ENCODE measurements at regions not wholly inside any gene's neighbourhood (a gene's known extent, or its start where the extent isn't known, plus 50 kb on each side); places are given as distances from the start of the nearest gene placed in this dataset.
"Not testable (repeated sequence)": the region's sequence is repeated elsewhere in the genome, so short reads cannot be mapped to it uniquely, and the experiment has no call there.

GRCh38 chr5:164439799-164440198 lies 934.4 kb downstream of the MAT2B start:
- no peak for DNase-seq

GRCh38 chr5:164449460-164449859 lies 944.0 kb downstream of the MAT2B start:
- DNase-seq, result no peak

GRCh38 chr5:164466033-164466432 lies 960.6 kb downstream of the MAT2B start:
- DNase-seq, result no peak

DNA sequence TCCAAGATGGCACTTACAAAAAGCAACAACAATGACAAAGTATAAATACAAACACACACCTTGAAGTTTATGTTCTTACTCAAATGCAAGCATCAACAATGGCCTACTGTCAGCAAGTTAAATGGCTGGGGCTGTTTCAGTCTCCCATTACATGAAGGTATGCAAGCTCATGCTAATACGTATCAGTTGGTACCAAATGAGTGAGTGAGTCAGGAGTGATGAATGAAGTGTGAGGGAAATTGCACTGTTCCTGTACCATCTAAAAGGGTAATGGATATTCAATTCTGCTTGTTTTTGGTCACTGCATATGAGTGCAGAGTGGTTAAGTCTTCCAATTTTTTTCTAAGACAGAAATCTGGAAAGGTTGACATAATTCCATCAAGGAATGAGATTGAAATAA lies 964.9 kb downstream of the MAT2B start:
- DNase-seq, result no peak

- no peak for DNase-seq
Observed at GRCh38 chr5:164472165-164472564, 966.7 kb downstream of the MAT2B start.

DNA sequence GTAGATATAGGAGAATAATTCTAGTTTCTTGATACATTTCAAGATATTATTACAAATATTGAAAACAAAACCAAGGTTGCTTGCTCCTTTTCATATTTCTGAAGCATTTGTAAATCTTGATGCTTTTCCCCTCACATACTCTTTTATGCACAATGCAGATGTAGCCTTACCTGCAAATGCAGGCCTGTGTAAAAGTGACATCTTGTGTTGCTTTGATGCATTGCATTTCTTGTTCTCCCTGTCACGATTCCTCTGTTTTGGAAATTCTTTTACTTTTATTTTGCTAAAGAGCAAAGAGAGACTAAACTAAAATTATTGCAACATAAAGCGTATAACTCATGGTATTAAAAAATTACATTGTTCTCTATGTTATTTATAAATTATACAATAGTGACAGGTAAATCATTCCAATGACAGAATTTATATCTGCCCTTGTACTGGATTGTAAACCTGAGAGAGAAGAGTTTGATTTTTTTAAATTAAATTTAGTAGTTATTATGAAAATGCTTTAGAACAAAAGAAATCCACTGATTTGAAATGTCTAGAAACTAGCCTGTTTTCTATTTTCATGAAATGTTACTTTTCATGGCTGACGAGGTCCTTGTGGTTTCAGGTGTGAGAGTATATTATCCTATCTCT lies 970.0 kb downstream of the MAT2B start:
- DNase-seq, result no peak

DNA sequence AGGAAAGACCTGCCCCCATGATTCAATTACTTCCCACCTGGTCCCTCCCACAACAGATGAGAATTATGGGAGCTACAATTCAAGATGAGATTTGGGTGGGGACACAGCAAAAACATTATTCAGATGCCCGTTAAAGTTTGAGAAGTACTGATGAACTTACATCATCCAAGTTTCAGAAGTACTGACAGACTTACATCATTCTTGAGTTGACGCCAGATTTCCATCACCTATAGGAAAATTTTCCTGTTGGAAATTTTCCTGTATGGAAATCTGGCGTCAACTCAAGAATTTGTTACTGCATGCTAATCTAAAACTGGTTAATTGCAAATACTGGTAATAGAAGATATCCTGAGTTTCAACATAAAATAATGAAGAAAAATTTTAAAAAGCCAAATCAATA lies 975.9 kb downstream of the MAT2B start:
- no peak for DNase-seq

- DNase-seq, result no peak
Observed at GRCh38 chr5:164482351-164482750, 976.9 kb downstream of the MAT2B start.

- DNase-seq, result no peak
Observed at GRCh38 chr5:164484948-164485347, 979.5 kb downstream of the MAT2B start.

DNA sequence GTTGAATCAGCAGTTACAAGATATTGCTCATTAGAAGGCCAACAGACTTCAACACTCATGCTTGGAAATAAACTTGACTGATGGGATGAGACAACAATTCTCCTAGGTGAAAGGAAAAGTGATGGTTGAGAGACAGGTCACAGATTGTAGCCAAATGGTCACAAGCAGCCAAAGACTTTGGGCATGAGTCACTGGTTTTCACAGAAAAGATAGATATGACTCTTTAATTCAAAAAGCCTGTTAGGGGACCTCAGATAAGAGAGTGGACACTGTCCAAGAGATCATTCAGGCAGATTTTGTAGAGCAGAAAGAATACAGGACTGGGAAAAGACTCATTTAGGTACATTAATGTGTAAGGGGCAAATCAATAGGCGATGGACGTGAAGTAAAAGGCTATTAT lies 982.5 kb downstream of the MAT2B start:
- no peak for DNase-seq

DNA sequence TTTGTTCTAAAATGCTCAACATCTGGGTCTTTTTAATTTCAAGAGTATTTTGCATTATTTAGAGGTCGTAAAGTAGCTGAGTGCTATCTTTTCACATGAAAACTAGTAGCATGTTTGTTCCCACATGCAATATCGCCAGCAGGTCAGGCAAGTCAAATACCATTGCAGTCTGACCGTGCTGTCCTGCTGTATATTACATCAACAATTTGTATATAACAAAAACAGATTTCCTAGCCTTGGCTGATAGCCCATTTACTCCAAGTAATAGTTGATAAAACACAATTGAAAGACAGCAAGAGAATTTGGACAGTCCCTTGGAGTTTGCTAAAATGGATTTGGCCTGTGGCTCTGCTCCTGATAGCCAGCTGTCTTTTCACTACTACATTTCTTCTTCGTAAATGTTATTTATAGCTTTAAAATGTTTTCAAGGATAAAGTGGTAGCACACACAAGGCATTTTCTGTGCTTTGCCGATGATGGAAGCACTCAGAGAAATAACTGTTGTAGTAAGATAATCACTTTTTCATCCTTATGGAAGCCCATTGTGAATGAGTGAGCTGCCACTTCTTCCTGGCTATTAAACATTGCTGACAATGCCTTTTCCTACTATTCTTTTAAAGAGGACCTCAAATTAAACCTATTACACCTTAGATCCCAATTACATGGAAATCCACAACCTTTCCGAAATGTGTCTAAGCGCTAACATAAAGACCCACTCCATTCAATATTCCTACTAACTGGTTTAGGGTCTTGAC lies 992.1 kb downstream of the MAT2B start:
- DNase-seq, result no peak

GRCh38 chr5:164498438-164498837 lies 993.0 kb downstream of the MAT2B start:
- no peak for DNase-seq

DNA sequence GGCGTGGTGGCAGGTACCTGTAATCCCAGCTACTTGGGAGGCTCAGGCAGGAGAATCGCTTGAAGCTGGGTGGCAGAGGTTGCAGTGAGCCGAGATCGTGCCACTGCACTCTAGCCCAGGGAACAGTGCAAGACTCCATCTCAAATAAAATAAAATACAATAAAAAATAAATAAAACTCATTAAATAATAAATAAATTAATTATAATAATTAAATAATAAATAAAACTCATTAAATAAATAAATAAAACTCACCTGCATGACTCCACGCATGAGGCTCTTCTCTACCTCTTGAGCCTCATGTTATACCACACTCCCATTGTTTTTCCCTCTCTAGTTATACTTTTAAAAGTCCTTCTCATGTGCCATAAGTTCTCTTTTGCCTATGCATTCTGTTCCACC lies 995.4 kb downstream of the MAT2B start:
- no peak for DNase-seq

DNA sequence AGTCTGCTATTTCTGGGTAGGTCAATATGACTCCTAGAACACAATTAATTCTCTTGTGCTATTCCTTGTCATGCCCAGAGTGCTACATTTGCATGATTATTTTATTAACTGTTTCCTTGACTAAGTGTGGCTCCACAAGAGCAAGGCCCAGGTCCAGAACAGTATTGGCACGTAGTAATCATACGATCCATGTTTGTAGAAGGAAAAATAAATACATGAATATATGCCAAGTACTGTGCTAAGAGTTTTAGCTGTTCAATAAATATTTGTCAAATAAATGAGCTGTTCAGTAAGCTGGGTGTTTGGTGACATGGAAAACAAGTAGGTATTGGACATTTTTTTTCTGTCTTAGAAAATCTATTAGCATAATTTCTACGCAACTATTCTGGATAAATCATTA lies 995.9 kb downstream of the MAT2B start:
- no peak for DNase-seq

GRCh38 chr5:164504141-164504772 lies 998.8 kb downstream of the MAT2B start:
- DNase-seq, result peak in 1 of 2 experiments; percentile 10

DNA sequence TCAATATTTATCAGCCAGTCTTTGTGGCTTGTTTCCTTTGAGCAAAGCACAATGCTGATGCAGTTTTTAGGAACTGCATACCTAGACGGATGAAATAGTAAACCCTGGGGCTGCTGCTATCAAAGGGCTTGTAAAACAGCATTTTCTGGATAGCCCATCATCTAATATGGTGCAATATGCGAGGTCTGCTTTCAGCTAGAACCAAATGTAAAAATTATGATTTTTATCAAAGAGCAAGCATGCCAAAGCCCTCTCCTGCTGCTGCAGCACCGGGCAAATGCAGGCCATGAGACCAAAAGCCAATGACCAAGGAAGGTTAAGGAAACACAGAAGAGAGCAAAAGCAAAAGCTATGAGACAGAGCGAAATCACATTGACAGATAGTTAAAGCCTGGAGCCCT lies 1000.4 kb downstream of the MAT2B start:
- no peak for DNase-seq

DNA sequence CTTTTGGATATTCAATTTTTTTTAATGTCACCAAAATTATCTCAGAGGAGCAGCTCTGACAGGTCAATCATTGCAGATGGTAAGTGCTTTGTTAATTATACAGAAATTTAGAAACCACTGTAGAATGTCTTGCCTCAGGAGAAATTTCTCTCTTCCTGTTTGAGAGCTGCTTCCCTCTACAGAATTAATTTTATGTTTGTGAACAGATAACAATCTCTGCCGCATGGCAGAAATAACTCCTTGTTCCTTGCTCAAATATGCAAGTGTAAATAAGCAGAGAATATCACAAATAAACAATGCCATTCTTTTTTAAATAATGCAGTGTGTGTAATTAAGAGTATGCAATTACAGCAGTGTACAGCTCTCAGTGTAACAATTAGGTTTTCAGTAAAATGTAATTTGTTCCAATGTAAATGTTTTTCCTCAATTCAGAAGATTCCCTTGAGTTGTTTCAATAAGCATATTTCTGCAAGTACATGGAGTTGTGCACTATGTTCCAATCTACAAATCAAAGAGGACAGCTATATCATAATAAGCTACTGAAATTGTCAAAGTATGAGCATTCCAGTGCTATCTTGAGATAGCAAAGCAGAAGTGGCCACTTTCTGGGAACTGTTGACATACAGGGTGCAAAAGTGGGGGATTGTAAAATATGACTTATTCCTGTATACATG lies 1012.8 kb downstream of the MAT2B start:
- DNase-seq, result no peak

DNA sequence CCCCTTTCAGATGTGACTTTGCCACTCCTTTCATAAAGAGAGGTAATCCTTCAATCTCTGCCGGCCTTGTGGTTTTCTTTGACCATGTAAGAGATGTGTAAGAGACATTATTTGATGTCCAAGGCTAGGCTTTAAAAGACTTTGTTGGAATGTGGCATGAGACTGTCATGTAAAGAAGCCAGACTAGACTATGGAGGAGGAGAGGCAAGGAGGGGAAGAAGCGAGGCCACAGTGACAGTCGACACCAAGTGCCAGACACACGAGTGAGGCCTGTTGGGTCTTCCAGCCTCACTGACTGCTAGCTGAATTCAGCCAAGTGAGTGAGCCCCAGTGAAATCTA lies 1013.3 kb downstream of the MAT2B start:
- no peak for DNase-seq

DNA sequence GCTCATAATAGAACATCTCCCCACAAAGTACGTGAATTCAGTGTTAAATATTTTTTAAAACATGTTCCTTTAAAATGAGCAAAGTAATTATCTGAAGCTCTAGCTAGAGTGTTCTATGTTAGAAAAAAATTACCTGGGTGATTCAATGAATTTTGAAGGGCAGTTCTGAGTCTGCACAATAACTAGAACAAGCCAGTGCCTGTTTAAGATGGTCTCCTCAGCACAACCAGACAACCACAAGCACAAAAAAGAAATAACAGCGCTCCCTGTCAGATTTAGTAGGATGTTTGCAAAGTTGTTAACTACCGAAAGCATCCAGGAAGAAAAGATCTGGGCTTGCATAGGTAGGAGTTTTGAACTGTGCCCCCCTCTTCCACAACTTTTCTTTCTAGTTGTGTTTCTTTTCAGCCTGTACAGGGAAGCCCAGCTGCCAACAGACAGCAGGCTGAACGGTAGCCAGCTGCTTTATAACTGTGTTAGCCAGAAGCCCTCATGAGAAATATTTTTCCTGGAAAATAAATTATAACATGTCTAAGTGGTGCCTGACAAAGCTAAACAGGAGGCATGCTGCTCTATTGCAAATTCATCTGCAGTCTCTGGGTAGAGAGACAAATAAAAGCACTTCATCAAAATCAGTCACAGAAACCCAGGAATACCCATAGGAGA lies 1026.9 kb downstream of the MAT2B start:
- DNase-seq, result no peak

DNA sequence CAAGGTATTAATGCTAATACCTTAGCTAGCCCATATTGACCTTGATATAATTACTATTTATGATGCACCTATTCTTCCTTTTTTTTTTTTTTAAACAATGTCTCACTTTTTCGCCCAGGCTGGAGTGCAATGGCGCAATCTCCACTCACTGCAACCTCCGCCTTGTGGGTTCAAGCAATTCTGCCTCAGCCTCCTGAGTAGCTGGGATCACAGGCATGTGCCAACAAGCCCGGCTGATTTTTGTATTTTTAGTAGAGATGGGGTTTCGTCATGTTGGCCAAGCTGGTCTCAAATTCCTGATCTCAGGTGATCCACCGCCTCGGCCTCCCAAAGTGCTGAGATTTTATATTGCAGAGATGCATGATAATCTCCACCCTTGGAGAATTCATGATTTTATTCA lies 1028.0 kb downstream of the MAT2B start:
- DNase-seq, result not testable (repeated sequence)

- DNase-seq, result no peak
Observed at GRCh38 chr5:164540174-164540573, 1034.8 kb downstream of the MAT2B start.

DNA sequence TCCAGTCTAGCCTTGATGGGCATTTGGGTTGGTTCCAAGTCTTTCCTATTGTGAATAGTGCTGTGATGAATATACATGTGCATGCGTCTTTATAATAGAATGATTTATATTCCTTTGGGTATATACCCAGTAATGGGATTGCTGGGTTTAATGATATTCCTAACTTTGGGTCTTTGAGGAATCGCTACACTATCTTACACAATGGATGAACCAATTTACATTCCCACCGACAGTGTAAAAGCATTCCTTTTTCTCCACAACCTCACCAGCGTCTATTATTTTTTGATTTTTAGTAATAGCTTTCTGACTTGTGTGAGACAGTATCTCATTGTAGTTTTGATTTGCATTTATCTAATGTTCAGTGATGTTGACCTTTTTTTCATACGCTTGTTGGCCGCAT lies 1040.1 kb downstream of the MAT2B start:
- no peak for DNase-seq

DNA sequence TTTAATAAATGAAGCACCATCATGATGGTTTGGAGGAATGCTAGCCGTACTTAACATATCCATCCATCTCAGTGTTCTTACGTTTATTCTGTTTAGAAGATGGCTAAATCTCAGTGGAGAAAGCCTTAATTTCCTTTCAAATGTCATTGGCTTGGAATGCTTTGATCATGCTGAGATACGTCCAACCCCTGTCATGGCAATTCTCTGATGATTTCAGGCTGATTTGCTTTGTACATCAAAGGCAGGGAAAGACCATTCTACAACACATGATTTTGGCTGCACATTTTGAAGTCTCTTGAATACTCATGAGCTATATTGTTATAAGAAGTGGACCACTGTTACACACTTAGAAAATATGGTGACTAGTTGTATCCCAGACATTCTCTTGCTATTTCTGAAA lies 1048.4 kb downstream of the MAT2B start:
- no peak for DNase-seq
